ENCODE measurements at regions not wholly inside any gene's neighbourhood (a gene's known extent, or its start where the extent isn't known, plus 50 kb on each side); places are given as distances from the start of the nearest gene placed in this dataset.

- TF ChIP-seq, protein P1, sequence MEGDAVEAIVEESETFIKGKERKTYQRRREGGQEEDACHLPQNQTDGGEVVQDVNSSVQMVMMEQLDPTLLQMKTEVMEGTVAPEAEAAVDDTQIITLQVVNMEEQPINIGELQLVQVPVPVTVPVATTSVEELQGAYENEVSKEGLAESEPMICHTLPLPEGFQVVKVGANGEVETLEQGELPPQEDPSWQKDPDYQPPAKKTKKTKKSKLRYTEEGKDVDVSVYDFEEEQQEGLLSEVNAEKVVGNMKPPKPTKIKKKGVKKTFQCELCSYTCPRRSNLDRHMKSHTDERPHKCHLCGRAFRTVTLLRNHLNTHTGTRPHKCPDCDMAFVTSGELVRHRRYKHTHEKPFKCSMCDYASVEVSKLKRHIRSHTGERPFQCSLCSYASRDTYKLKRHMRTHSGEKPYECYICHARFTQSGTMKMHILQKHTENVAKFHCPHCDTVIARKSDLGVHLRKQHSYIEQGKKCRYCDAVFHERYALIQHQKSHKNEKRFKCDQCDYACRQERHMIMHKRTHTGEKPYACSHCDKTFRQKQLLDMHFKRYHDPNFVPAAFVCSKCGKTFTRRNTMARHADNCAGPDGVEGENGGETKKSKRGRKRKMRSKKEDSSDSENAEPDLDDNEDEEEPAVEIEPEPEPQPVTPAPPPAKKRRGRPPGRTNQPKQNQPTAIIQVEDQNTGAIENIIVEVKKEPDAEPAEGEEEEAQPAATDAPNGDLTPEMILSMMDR (IDR thresholded peaks at IDR 0.05; ENCODE audit: borderline replicate concordance, extremely low read depth, low read length, poor library complexity, severe bottlenecking): no peak
- no peak for TF ChIP-seq EZH2 (IDR thresholded peaks at IDR 0.05; ENCODE audit: borderline replicate concordance, low read depth, low read length, severe bottlenecking)
Observed at GRCh38 chr3:152921351-152921750, 86.4 kb downstream of the P2RY1 start.
